Epidermal melanocyte (primary cell): ENCODE measurements at regions not wholly inside any gene's neighbourhood (a gene's known extent, or its start where the extent isn't known, plus 50 kb on each side); places are given as distances from the start of the nearest gene placed in this dataset.

ENCODE experiments used
- DNase-seq: peaks from one replicate; pipeline ENCODE4 v3.0.0; 2011; ENCODE audit warnings: low spot score; ENCODE audit not compliant: insufficient read length

DNA sequence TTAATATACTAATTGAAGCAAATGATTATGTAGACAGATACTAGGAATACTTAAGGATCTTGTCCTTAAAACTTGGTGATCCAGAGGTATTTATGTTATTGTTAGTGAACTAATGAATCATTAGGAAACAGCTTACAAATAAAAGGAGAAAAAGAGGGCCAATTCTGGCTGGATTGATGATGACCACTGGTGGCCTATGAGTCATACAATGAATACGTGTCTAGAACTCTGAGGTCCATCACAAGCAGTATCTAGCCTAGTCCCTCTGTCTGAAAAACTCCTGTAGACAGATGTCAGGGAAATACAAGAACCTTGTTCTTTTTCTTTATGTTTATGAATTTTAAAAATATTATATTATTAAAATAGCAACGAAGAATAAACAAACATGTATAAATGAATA, 51.7 kb upstream of the RTL1 start:
- DNase-seq: no peak

- no peak for DNase-seq
Measured at GRCh38 chr14:100962494-100962893, 59.0 kb upstream of the RTL1 start.

GRCh38 chr14:100965296-100965695, 61.8 kb upstream of the RTL1 start:
- no peak for DNase-seq

DNA sequence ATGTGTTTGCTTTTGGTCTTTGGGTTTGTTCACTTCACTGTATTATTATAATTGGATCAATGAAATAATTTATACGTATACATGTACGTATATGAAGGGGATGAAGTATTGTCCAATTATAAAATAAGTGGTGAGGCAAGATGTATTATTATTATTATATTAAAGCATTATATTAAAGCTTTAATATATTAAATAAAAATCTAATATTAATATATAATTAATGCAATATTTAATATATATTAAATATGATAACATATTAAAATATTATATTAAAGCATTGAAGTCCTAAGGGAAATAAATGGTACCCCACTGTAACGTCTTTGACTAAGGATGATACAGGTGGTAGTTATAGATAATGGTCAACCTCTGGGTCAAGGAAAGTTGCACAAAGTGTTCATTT, 63.7 kb upstream of the RTL1 start:
- DNase-seq: no peak

GRCh38 chr14:100967930-100968329, 64.4 kb upstream of the RTL1 start:
- no peak for DNase-seq

GRCh38 chr14:100972118-100972897, 68.8 kb upstream of the RTL1 start:
- DNase-seq: no peak

GRCh38 chr14:100975671-100976070, 72.1 kb upstream of the RTL1 start:
- DNase-seq: no peak

GRCh38 chr14:100979079-100979478, 75.6 kb upstream of the RTL1 start:
- no peak for DNase-seq

DNA sequence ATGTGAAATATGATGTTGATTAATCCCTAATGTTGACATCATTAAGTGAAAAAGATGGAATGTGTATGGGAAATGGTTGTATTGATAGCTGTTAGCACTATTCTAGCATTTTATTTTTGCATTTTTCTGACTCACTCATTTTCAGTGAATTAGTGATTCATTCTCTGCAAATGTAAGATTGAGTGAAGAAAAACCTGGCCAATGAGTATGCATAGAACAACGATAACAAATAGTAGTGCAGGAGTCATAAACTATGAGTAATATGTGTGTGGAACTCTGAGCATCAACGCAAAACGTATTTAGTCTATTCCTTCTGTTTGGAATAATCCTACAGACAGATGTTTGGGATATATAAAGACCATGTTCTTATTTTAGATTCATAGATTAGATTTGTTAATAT, 76.3 kb upstream of the RTL1 start:
- DNase-seq: no peak

GRCh38 chr14:100980823-100981222, 77.3 kb upstream of the RTL1 start:
- DNase-seq: no peak

- no peak for DNase-seq
Measured at GRCh38 chr14:100981809-100982208, 78.3 kb upstream of the RTL1 start.

GRCh38 chr14:100982353-100982752, 78.8 kb upstream of the RTL1 start:
- no peak for DNase-seq

GRCh38 chr14:100982762-100983161, 79.2 kb upstream of the RTL1 start:
- no peak for DNase-seq

DNA sequence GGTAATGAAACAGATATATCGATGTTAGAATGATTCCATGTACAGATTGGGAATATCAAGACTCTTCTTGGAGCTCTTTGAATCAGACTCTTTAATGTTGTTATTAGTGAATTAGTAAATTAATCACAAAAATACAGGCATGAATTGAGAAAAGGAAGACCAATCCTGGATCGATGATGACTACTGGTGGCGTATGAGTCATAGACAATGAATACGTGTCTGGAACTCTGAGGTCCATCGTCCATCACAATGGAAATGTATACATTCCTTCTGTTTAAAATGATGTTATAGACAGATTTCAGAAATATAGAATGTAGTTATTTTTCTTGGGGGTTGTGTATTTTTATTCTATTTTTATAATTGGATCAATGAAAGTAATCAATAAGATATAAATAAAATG, 80.2 kb upstream of the RTL1 start:
- DNase-seq: no peak

GRCh38 chr14:100988011-100988410, 84.5 kb upstream of the RTL1 start:
- no peak for DNase-seq

GRCh38 chr14:100988411-100988900, 84.9 kb upstream of the RTL1 start:
- DNase-seq: no peak

- no peak for DNase-seq
Measured at GRCh38 chr14:100988956-100989355, 85.4 kb upstream of the RTL1 start.

DNA sequence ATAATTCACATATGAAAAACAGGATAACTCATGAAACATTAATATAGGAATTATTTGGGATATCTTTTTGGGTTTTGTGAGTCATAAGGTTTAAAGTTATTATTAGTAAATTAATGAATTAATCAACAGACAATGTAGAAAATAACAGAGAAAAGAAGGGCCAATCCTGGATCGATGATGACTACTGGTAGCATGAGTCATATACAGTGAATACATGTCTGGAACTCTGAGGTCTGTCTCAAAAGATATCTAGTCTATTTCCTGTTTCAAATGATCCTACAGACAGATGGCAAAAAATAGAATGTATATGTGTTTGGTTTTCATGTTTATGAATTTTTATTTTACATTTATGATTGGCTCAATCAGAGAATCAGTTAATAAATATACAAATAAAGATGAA, 86.4 kb upstream of the RTL1 start:
- no peak for DNase-seq

DNA sequence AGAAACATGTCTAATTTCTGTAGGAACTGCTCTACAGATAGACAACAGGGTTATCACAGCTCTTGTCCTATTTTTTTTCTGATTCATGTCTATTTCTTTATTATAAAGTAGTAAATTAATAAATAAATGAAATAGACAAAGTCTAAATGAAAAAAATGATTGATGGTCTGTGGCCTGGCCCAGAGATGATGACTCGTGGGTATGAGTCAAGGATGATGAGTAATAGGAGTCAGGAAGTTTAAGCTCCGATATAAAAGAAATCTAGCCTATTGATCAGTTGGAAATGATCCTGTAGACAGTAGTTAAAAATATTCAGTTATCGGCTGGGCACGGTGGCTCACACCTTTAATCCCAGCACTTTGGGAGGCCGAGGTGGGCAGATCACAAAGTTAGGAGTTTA, 90.6 kb upstream of the RTL1 start:
- DNase-seq: no peak

DNA sequence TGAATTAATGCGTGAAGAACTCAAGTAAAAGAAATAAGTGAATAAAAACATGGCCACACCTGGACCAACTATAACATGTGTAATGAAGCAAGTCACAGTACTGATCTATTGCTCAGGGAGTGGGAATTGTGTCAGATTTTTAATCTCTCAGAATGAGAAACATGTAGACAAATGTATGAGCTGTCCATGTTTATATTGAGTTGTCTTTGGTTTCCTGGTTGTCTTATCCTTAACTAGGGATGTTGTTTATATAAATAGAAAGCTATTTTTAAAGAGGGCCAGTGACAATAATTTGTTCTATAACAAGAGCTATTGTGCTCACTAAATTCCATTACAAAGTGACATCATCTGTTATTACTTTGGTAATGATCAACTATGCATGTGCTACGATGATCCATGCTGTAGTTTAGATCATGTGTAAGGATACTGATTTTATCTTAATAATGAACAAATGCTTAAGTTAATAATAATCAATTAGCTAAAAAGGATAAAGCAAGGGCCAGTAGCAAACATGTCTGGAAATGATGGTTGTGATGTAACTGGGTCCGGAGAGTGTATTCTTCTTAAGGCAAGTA, 91.3 kb upstream of the RTL1 start:
- DNase-seq: no peak

- DNase-seq: no peak
Measured at GRCh38 chr14:101000711-101001250, 97.3 kb upstream of the RTL1 start.

GRCh38 chr14:101001311-101002069, 98.0 kb upstream of the RTL1 start:
- DNase-seq: no peak
